A549 (cell line): ENCODE measurements at regions not wholly inside any gene's neighbourhood (a gene's known extent, or its start where the extent isn't known, plus 50 kb on each side); places are given as distances from the start of the nearest gene placed in this dataset.

Experiments used
- ATAC-seq, 2 experiments: fragments of 200-7000 bp in 1 of 2; fragments of >200 bp in 1 of 2; cut with Nextera tagmentation in 1 of 2; cut with Tn5 transposase in 1 of 2; 3 replicates each; pipeline versions ENCODE4 v1.8.0 to v1.9.1; 2018 to 2020; ENCODE audit warnings: mild to moderate bottlenecking in 1 of 2, moderate library complexity in 1 of 2
- CTCF ChIA-PET: fragments of 300-600 bp; sonication (Branson Sonifier 250); formaldehyde crosslinking; extraction: SDS; loops from one replicate; lab custom pipeline; 2021; ENCODE audit warnings: antibody characterized with exemption, inconsistent platforms; lab: Yijun Ruan, JAX
- POLR2A ChIA-PET: fragments of 350-600 bp; formaldehyde crosslinking; extraction: SDS; loops from one replicate; lab custom pipeline; 2021; ENCODE audit warnings: antibody characterized with exemption, inconsistent platforms; lab: Yijun Ruan, JAX
- DNase-seq, 2 experiments: peaks; one replicate each; pipeline versions ENCODE4 v3.0.0 to v3.0.0-alpha.2; 2011 to 2016; ENCODE audit warnings: low read depth in 1 of 2, low spot score in 1 of 2
- FAIRE-seq: peaks from 2 replicates; lab custom pipeline; 2011; peaks lifted over from hg19 to GRCh38; lab: Jason Lieb, UNC
- H3K27ac ChIP-seq, 2 experiments: fragments of >200 bp; sonication (Bioruptor Twin); formaldehyde crosslinking; 3 replicates each; pipeline ENCODE4 v1.5.1; 2016 to 2017
- H3K4me1 ChIP-seq: fragments of >200 bp; sonication (Bioruptor Twin); formaldehyde crosslinking; 3 replicates; pipeline ENCODE4 v1.6.1; 2016
- H3K4me2 ChIP-seq: fragments of >200 bp; sonication (Bioruptor Twin); formaldehyde crosslinking; 3 replicates; pipeline ENCODE4 v1.6.1; 2016
- H3K4me3 ChIP-seq: fragments of >200 bp; sonication (Bioruptor Twin); formaldehyde crosslinking; 3 replicates; pipeline ENCODE4 v1.5.1; 2016
- H3K9me3 ChIP-seq: fragments of >200 bp; sonication (Bioruptor Twin); formaldehyde crosslinking; 3 replicates; pipeline ENCODE4 v1.6.1; 2016
- CEBPB ChIP-seq, 2 experiments: fragments of >200 bp in 1 of 2; sonication (Bioruptor Twin) in 1 of 2; formaldehyde crosslinking in 1 of 2; IDR thresholded peaks; 2 replicates each; pipeline ENCODE4 v1.6.1; 2012 to 2016
- CHD4 ChIP-seq: fragments of 200-600 bp; sonication (generic); IDR thresholded peaks from 2 replicates; pipeline ENCODE4 v1.6.1; 2016; ENCODE audit warnings: antibody characterized with exemption, mild to moderate bottlenecking, borderline replicate concordance
- CTCF ChIP-seq: fragments of >200 bp; sonication (Bioruptor Twin); formaldehyde crosslinking; IDR thresholded peaks from 3 replicates; pipeline ENCODE4 v1.5.1; 2016
- EHF ChIP-seq: fragments of 250-450 bp; sonication (Bioruptor Pico); IDR thresholded peaks from 2 replicates; pipeline ENCODE4 v1.5.0; 2020; ENCODE audit warnings: mild to moderate bottlenecking
- EHMT2 ChIP-seq: fragments of 200-600 bp; sonication (generic); IDR thresholded peaks from 2 replicates; pipeline ENCODE4 v1.6.1; 2016; ENCODE audit warnings: antibody characterized with exemption, low read depth, mild to moderate bottlenecking, moderate library complexity
- EP300 ChIP-seq, 2 experiments: fragments of >200 bp; sonication (Bioruptor Twin); formaldehyde crosslinking; IDR thresholded peaks; 2 replicates in 1 of 2; 3 replicates in 1 of 2; pipeline ENCODE4 v1.6.1; 2016 to 2017
- ESRRA ChIP-seq: fragments of 150-350 bp; IDR thresholded peaks from 2 replicates; pipeline ENCODE4 v1.6.1; 2014; ENCODE audit warnings: mild to moderate bottlenecking, low read length, borderline replicate concordance
- FOSB ChIP-seq: fragments of 250-450 bp; sonication (Bioruptor Pico); IDR thresholded peaks from 2 replicates; pipeline ENCODE4 v1.5.0; 2020; ENCODE audit warnings: mild to moderate bottlenecking, moderate library complexity
- FOSL2 ChIP-seq, 2 experiments: fragments of 450-650 bp in 1 of 2; fragments of >200 bp in 1 of 2; sonication (Bioruptor Twin) in 1 of 2; formaldehyde crosslinking; IDR thresholded peaks; 2 replicates each; pipeline versions ENCODE4 v1.5.0 to v1.6.1; 2016 to 2020; ENCODE audit warnings: mild to moderate bottlenecking in 1 of 2, moderate library complexity in 1 of 2
- HEYL ChIP-seq: fragments of 250-450 bp; sonication (Bioruptor Pico); IDR thresholded peaks from 2 replicates; pipeline ENCODE4 v1.8.0; 2021; ENCODE audit warnings: mild to moderate bottlenecking, moderate library complexity
- KDM5A ChIP-seq: fragments of 200-600 bp; sonication (generic); IDR thresholded peaks from 2 replicates; pipeline ENCODE4 v1.6.1; 2016; ENCODE audit warnings: antibody characterized with exemption, mild to moderate bottlenecking
- MAFK ChIP-seq: fragments of 450-650 bp; IDR thresholded peaks from 2 replicates; pipeline ENCODE4 v1.6.1; 2014; ENCODE audit not compliant: partially characterized antibody
- MAZ ChIP-seq: fragments of 150-350 bp; IDR thresholded peaks from 2 replicates; pipeline ENCODE4 v1.6.1; 2014; ENCODE audit warnings: antibody characterized with exemption, low read depth, low read length, borderline replicate concordance
- NPAS2 ChIP-seq: fragments of 250-450 bp; sonication (Bioruptor Pico); IDR thresholded peaks from 2 replicates; pipeline ENCODE4 v1.8.0; 2022; ENCODE audit warnings: mild to moderate bottlenecking, moderate library complexity, borderline replicate concordance
- RAD21 ChIP-seq, 2 experiments: fragments of >200 bp in 1 of 2; sonication (Bioruptor Twin) in 1 of 2; formaldehyde crosslinking in 1 of 2; IDR thresholded peaks in 1 of 2; conservative IDR thresholded peaks in 1 of 2; 2 replicates in 1 of 2; 3 replicates in 1 of 2; pipeline ENCODE4 v1.6.1; 2012 to 2018; ENCODE audit warnings: inconsistent platforms in 1 of 2
- REST ChIP-seq: fragments of 200-600 bp; sonication (generic); IDR thresholded peaks from 2 replicates; pipeline ENCODE4 v1.6.1; 2016; ENCODE audit warnings: antibody characterized with exemption, mild to moderate bottlenecking, moderate library complexity
- SMC3 ChIP-seq: fragments of >200 bp; sonication (Bioruptor Twin); formaldehyde crosslinking; IDR thresholded peaks from 3 replicates; pipeline ENCODE4 v1.6.1; 2018; ENCODE audit warnings: inconsistent platforms
- SREBF2 ChIP-seq: fragments of 450-650 bp; IDR thresholded peaks from 2 replicates; pipeline ENCODE4 v1.6.1; 2014; ENCODE audit warnings: mild to moderate bottlenecking, moderate library complexity
- ZC3H11A ChIP-seq: fragments of 450-650 bp; IDR thresholded peaks from 2 replicates; pipeline ENCODE4 v1.6.1; 2014; ENCODE audit warnings: antibody characterized with exemption, mild to moderate bottlenecking
- WGBS: methylation state at CpG from one replicate; pipeline ENCODE4 v1.1.6; 2017; ENCODE audit errors: missing lambda C conversion rate; 5-methylcytosine and 5-hydroxymethylcytosine counted together

- H3K9me3 ChIP-seq, result no peaks in the 10 kb centered on the region
- ATAC-seq, result no peak
- no peak for DNase-seq
- 67% methylated on average over 9 of the region's 9 CpGs for whole genome bisulfite sequencing
- no peak overlapping the region for H3K27ac ChIP-seq
- no peaks in the 10 kb centered on the region for H3K4me1 ChIP-seq
- TF ChIP-seq EHF (CRISPR knock-in tag), result no peak
- no peak for TF ChIP-seq EP300 (IDR thresholded peaks at IDR 0.05)
- no peak for TF ChIP-seq FOSB
- no peak for TF ChIP-seq CEBPB (IDR thresholded peaks at IDR 0.05)
- no peak for TF ChIP-seq NPAS2 (CRISPR knock-in tag)
- no peak for TF ChIP-seq ZC3H11A
- no peak for TF ChIP-seq RAD21 (conservative IDR thresholded peaks at IDR 0.05 in 1 of 2, IDR thresholded peaks at IDR 0.05 in 1 of 2)
- TF ChIP-seq SREBF2, result no peak
- no peak for TF ChIP-seq KDM5A
- no peak for TF ChIP-seq EHMT2
- TF ChIP-seq REST, result no peak
- TF ChIP-seq HEYL (CRISPR knock-in tag), result no peak
- TF ChIP-seq CHD4, result no peak
- TF ChIP-seq MAZ, result no peak
- no peak for TF ChIP-seq ESRRA
- no peak for TF ChIP-seq MAFK
- no peak for TF ChIP-seq FOSL2 (IDR thresholded peaks at IDR 0.05)
- TF ChIP-seq FOSL2 (CRISPR knock-in tag; IDR thresholded peaks at IDR 0.05), result no peak
- TF ChIP-seq, all 56 proteins: peak for 0
- no peak for FAIRE-seq
- CTCF ChIA-PET, result interaction anchor here (1.0 to 7.7 kb wide), 6 partner anchors 11 to 509 kb away, joined by 3 to 131 read pairs (median 29); no protein-coding TSS in a partner anchor
- Histone ChIP-seq H3K4me2 (no peak overlapping the region), H3K4me3 (no peak overlapping the region)
- POLR2A ChIA-PET, result no interaction called here
Measured at GRCh38 chr6:110037726-110038295, 59.7 kb downstream of the GPR6 start.

GRCh38 chr6:110039364-110039980 lies 61.4 kb downstream of the GPR6 start:
- POLR2A ChIA-PET, result interaction anchor here (0.6 to 0.8 kb wide), 2 partner anchors 73 to 334 kb away, joined by 3 read pairs; no protein-coding TSS in a partner anchor
- Histone ChIP-seq H3K4me2 (peak overlapping the region; percentile 66), H3K4me1 (no peaks in the 10 kb centered on the region), H3K9me3 (no peaks in the 10 kb centered on the region), H3K27ac (no peak overlapping the region), H3K4me3 (peak overlapping the region; percentile 17; the same call in 1 of the 3 replicates)
- TF ChIP-seq RAD21 (conservative IDR thresholded peaks at IDR 0.05 in 1 of 2, IDR thresholded peaks at IDR 0.05 in 1 of 2) (peak; percentile 80 to 88), SREBF2 (no peak), SMC3 (peak; percentile 83), CTCF (peak; percentile 82)
- ATAC-seq (peak; percentile 92 to 97), FAIRE-seq (no peak), DNase-seq (peak; percentile 53 to 83)
- CTCF ChIA-PET, result interaction anchor here (0.6 to 7.7 kb wide), 78 partner anchors 9 to 712 kb away, joined by 3 to 131 read pairs (median 4); partner anchors contain the start of genes CDC40 and WASF1
- 18% methylated on average over 7 of the region's 7 CpGs for whole genome bisulfite sequencing
